A673 (cell line): ENCODE measurements at regions not wholly inside any gene's neighbourhood (a gene's known extent, or its start where the extent isn't known, plus 50 kb on each side); places are given as distances from the start of the nearest gene placed in this dataset.

Source experiments
- BruUV-seq: library from RNA; stranded (reverse); fragments of 400-500 nt; replicated peaks from 2 replicates; lab custom pipeline; 2021; lab: Mats Ljungman, UMichigan
- CTCF ChIA-PET: fragments of 300-600 bp; sonication (Branson Sonifier 250); formaldehyde crosslinking; loops from one replicate; lab custom pipeline; 2022; ENCODE audit warnings: antibody characterized with exemption; lab: Charles Lee
- POLR2A ChIA-PET: fragments of 300-600 bp; sonication (Branson Sonifier 250); formaldehyde crosslinking; loops from one replicate; lab custom pipeline; 2022; ENCODE audit warnings: antibody characterized with exemption; ENCODE audit not compliant: low non-redundant PET; lab: Charles Lee
- DNase-seq: peaks from one replicate; pipeline ENCODE4 v3.0.0-alpha.2; 2015; ENCODE audit warnings: low spot score
- H3K27ac ChIP-seq: fragments of 200-600 bp; sonication (generic); 2 replicates; pipeline ENCODE4 v1.5.1; 2016; ENCODE audit warnings: mixed run types, low read depth, mild to moderate bottlenecking, mixed read lengths, antibody characterized with exemption, low read length; ENCODE audit not compliant: poor library complexity, severe bottlenecking
- H3K27me3 ChIP-seq: fragments of 200-600 bp; sonication (generic); replicated peaks from 2 replicates; pipeline ENCODE4 v1.6.1; 2017; ENCODE audit warnings: mixed run types, low read depth, mild to moderate bottlenecking, mixed read lengths, antibody characterized with exemption, low read length; ENCODE audit not compliant: insufficient read depth, poor library complexity
- H3K36me3 ChIP-seq: fragments of 200-600 bp; sonication (generic); 2 replicates; pipeline ENCODE4 v1.6.1; 2016; ENCODE audit warnings: mixed run types, mild to moderate bottlenecking, mixed read lengths, antibody characterized with exemption, low read length; ENCODE audit not compliant: insufficient read depth, poor library complexity, severe bottlenecking
- H3K4me1 ChIP-seq: fragments of 200-600 bp; sonication (generic); 2 replicates; pipeline ENCODE4 v1.6.1; 2017; ENCODE audit warnings: mixed run types, mild to moderate bottlenecking, mixed read lengths, antibody characterized with exemption, low read length; ENCODE audit not compliant: insufficient read depth, poor library complexity, severe bottlenecking
- H3K4me3 ChIP-seq: fragments of 200-600 bp; sonication (generic); 2 replicates; pipeline ENCODE4 v1.5.1; 2016; ENCODE audit warnings: low read depth, mixed run types, mild to moderate bottlenecking, mixed read lengths, low read length; ENCODE audit not compliant: poor library complexity, severe bottlenecking
- H3K9me3 ChIP-seq: fragments of 200-600 bp; sonication (generic); 2 replicates; pipeline ENCODE4 v1.6.1; 2016; ENCODE audit warnings: mixed run types, low read depth, mild to moderate bottlenecking, mixed read lengths, antibody characterized with exemption, low read length; ENCODE audit not compliant: poor library complexity, severe bottlenecking
- EZH2 ChIP-seq: fragments of 200-600 bp; sonication (generic); IDR thresholded peaks from 2 replicates; pipeline ENCODE4 v1.6.1; 2017; ENCODE audit warnings: borderline replicate concordance, low read depth, mild to moderate bottlenecking, mixed read lengths, antibody characterized with exemption, low read length; ENCODE audit not compliant: poor library complexity, severe bottlenecking
- intact Hi-C: fragments of 100-400 bp; cut with micrococcal nuclease; formaldehyde crosslinking; loops from one replicate; pipeline ENCODE4 v1.10.0; 2022; ENCODE audit not compliant: unreplicated experiment
- TF ChIP-seq, protein P1 (sequence below): fragments of 300-800, 200-600 bp; sonication (generic); conservative IDR thresholded peaks from 2 replicates; pipeline ENCODE4 v1.5.1; 2017; ENCODE audit warnings: low read depth, mild to moderate bottlenecking, antibody characterized with exemption, low read length, moderate library complexity, mixed read lengths

DNA sequence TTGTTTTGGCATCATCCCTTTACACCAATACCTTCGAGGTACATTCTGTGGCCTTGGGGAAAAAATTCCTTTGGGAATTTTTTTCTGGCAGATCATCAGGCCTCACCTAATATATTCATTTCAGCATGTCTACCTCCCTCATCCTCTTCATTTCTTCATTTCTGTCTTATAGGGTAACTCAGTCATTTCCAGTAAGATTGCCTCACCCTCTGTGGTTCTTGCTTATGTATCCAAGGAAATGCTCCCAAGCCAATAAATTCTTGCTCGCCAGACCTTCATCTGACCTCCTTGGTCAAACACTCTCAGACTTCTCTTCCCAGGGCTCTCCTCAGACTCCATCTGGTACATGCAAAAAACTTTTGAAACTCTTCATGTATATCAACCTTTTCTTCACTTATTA is 265.6 kb downstream of the TMX3 start:
- CTCF ChIA-PET: no interaction called here
- Histone ChIP-seq H3K27me3 (no peaks in the 10 kb centered on the region), H3K9me3 (no peaks in the 10 kb centered on the region), H3K4me3 (no peak overlapping the region), H3K4me1 (peaks cover 12% of the 10 kb centered on the region), H3K27ac (no peak overlapping the region), H3K36me3 (no peaks in the 10 kb centered on the region)
- DNase-seq: no peak
- POLR2A ChIA-PET: no interaction called here
- no TSS peak for BruUV-seq
- intact Hi-C loops: no loop called here
- no peak for TF ChIP-seq EZH2
- TF ChIP-seq, protein P1, sequence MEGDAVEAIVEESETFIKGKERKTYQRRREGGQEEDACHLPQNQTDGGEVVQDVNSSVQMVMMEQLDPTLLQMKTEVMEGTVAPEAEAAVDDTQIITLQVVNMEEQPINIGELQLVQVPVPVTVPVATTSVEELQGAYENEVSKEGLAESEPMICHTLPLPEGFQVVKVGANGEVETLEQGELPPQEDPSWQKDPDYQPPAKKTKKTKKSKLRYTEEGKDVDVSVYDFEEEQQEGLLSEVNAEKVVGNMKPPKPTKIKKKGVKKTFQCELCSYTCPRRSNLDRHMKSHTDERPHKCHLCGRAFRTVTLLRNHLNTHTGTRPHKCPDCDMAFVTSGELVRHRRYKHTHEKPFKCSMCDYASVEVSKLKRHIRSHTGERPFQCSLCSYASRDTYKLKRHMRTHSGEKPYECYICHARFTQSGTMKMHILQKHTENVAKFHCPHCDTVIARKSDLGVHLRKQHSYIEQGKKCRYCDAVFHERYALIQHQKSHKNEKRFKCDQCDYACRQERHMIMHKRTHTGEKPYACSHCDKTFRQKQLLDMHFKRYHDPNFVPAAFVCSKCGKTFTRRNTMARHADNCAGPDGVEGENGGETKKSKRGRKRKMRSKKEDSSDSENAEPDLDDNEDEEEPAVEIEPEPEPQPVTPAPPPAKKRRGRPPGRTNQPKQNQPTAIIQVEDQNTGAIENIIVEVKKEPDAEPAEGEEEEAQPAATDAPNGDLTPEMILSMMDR: no peak

DNA sequence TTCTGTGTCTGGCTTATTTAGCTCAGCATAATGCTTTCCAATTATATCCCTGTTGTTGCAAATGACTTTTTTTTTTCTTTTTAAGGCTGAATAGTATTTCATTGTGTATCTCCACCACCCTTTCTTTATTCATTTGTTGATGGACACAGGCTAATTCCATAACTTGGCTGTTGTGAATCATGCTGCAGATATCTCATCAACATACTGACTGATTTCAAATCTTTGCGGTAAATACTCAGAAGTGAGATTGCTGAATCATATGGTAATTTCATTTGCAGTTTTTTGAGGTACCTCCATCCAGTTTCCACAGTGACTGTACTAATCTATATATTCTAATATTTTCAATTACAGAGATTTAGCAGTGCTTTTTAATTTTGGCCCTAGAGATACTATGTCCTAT is 266.2 kb downstream of the TMX3 start:
- Histone ChIP-seq H3K4me1 (peaks cover 12% of the 10 kb centered on the region), H3K4me3 (no peak overlapping the region), H3K36me3 (no peaks in the 10 kb centered on the region), H3K9me3 (no peaks in the 10 kb centered on the region), H3K27me3 (no peaks in the 10 kb centered on the region), H3K27ac (no peak overlapping the region)
- intact Hi-C loops: no loop called here
- BruUV-seq: no TSS peak
- CTCF ChIA-PET: no interaction called here
- no peak for DNase-seq
- TF ChIP-seq EZH2: no peak
- POLR2A ChIA-PET: no interaction called here

DNA sequence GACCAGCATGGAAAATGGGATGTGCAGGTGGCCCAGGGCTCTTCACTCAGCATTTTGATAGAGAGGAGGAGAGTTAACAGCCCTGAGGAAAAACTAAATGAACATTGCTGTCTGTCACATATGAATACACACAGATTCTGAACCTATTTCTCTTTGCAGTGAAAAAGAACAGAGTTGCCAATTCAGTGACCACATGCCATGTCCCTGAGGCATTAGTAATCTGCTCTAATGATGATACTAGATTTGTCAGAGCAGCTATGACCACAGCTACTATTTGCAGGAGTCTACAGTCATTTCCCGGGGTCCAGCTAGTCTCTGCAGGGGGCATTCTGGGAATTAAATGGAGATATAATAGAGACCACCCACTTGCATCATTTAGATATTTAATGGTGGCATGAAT is 267.6 kb downstream of the TMX3 start:
- intact Hi-C loops: no loop called here
- TF ChIP-seq, protein P1: no peak
- no peak for TF ChIP-seq EZH2

DNA sequence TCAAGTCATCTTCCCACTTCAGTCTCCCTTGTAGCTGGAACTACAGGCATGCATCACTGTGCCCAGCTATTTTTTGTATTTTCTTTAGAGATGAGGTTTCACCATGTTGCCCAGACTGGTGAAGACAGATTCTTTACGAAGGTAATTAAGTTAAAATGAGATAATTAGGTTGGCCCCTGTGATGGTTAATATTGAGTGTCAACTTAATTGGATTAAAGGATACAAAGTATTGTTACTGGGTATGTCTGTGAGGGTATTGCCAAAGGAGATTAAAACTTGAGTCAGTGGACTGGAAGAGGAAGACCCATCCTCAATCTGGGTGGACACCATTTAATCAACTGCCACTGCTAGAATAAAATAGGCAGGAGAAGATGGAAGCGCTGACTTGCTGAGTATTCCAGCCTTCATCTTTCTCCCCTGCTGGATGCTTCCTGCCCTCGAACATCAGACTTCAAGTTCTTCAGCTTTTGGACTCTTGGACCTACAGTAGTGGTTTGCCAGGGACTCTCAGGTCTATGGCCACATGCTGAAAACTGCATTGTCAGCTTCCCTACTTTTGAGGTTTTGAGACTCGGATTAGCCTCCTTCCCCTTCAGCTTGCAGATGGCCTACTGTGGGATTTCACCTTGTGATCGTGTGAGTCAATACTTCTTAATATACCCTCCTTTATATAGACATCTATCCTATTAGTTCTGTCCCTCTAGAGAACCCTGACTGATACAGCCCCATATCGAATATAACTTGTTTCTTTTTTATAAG is 269.1 kb downstream of the TMX3 start:
- DNase-seq: no peak
- intact Hi-C loops: no loop called here
- H3K36me3 ChIP-seq: no peaks in the 10 kb centered on the region
- no peak overlapping the region for H3K27ac ChIP-seq
- no peak for TF ChIP-seq EZH2
- TF ChIP-seq, protein P1: no peak
- ChIA-PET POLR2A (interaction anchor here (0.7 kb wide), 1 partner anchor 172 kb away, joined by 4 read pairs; no protein-coding TSS in a partner anchor), CTCF (no interaction called here)
- no TSS peak for BruUV-seq
- H3K9me3 ChIP-seq: no peaks in the 10 kb centered on the region
- no peak overlapping the region for H3K4me3 ChIP-seq
- no peaks in the 10 kb centered on the region for H3K27me3 ChIP-seq
- peaks cover 23% of the 10 kb centered on the region for H3K4me1 ChIP-seq

More for the DNA sequence above, 267.6 kb downstream of the TMX3 start:
- Histone ChIP-seq H3K27me3 (no peaks in the 10 kb centered on the region), H3K4me3 (no peak overlapping the region), H3K27ac (no peak overlapping the region), H3K36me3 (no peaks in the 10 kb centered on the region), H3K4me1 (peaks cover 12% of the 10 kb centered on the region), H3K9me3 (no peaks in the 10 kb centered on the region)
- ChIA-PET CTCF (no interaction called here), POLR2A (no interaction called here)
- BruUV-seq: no TSS peak
- DNase-seq: no peak
